A673 (cell line): ENCODE measurements at regions not wholly inside any gene's neighbourhood (a gene's known extent, or its start where the extent isn't known, plus 50 kb on each side); places are given as distances from the start of the nearest gene placed in this dataset.
"Not testable (repeated sequence)": the region's sequence is repeated elsewhere in the genome, so short reads cannot be mapped to it uniquely, and the experiment has no call there.

Source experiments
- EZH2 ChIP-seq: fragments of 200-600 bp; sonication (generic); IDR thresholded peaks from 2 replicates; pipeline ENCODE4 v1.6.1; 2017; ENCODE audit warnings: borderline replicate concordance, low read depth, mild to moderate bottlenecking, mixed read lengths, antibody characterized with exemption, low read length; ENCODE audit not compliant: poor library complexity, severe bottlenecking
- TF ChIP-seq, protein P1 (sequence below): fragments of 300-800, 200-600 bp; sonication (generic); conservative IDR thresholded peaks from 2 replicates; pipeline ENCODE4 v1.5.1; 2017; ENCODE audit warnings: low read depth, mild to moderate bottlenecking, antibody characterized with exemption, low read length, moderate library complexity, mixed read lengths

DNA sequence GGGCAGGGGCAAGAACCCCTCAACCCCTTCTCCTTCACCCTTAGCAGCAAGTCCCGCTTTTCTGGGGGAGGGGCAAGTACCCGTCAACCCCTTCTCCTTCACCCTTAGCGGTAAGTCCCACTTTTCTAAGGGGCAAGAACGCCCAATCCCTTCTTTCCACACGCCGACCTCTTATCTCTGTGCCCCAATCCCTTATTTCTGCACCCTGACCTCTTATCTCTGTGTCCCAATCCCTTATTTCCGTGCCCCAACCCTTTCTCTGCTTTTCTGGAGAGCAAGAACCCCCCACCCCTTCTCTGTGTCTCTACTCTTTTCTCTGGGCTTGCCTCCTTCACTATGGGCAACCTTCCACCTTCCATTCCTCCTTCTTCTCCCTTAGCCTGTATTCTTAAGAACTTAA lies 225.0 kb upstream of the DUSP10 start:
- TF ChIP-seq, protein P1, sequence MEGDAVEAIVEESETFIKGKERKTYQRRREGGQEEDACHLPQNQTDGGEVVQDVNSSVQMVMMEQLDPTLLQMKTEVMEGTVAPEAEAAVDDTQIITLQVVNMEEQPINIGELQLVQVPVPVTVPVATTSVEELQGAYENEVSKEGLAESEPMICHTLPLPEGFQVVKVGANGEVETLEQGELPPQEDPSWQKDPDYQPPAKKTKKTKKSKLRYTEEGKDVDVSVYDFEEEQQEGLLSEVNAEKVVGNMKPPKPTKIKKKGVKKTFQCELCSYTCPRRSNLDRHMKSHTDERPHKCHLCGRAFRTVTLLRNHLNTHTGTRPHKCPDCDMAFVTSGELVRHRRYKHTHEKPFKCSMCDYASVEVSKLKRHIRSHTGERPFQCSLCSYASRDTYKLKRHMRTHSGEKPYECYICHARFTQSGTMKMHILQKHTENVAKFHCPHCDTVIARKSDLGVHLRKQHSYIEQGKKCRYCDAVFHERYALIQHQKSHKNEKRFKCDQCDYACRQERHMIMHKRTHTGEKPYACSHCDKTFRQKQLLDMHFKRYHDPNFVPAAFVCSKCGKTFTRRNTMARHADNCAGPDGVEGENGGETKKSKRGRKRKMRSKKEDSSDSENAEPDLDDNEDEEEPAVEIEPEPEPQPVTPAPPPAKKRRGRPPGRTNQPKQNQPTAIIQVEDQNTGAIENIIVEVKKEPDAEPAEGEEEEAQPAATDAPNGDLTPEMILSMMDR: not testable (repeated sequence)
- not testable (repeated sequence) for TF ChIP-seq EZH2
